Fibroblast of gingiva (primary cell): ENCODE measurements at regions not wholly inside any gene's neighbourhood (a gene's known extent, or its start where the extent isn't known, plus 50 kb on each side); places are given as distances from the start of the nearest gene placed in this dataset.

Experiments
- DNase-seq: peaks from one replicate; pipeline ENCODE4 v3.0.0-alpha.2; 2011; ENCODE audit warnings: low read depth

DNA sequence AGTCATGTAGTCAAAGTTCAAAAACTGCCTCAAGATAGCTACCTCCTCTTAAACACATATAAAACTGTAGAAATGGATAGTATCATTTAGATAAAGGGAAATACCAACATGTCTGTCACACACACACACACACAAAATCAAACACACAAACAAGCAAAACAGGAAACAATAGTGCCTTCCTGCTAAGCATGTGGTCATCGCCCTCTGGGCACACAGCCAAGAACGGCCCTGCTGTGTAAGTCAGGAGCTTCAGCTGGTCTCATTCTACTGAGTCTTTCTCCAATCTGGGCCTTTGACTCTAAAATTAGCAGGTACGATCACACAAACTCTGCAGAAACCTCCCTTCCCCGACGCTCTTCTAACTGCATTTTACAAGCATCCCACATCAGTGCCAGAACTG, 272.2 kb upstream of the CHRNA7 start:
- peak; percentile 7 for DNase-seq

DNA sequence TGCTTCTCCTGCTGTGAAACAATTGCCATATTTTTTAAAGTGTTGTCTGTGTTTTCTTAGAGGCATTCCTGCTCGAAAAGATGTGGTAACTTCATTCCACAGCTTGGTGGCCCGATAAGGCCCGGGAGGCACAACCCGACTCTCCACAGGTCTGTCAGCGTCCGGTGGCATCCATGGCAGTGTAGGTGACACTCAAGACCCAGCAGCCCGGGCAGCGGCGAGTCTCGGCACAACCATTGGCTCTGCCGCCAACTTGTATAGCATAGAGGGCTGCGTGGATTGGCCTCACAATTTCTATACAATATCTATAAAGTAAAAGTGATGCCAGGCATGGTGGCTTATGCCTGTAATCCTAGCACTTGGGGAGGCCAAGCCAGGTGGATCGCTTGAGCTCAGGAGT, 262.3 kb upstream of the CHRNA7 start:
- DNase-seq = no peak

DNA sequence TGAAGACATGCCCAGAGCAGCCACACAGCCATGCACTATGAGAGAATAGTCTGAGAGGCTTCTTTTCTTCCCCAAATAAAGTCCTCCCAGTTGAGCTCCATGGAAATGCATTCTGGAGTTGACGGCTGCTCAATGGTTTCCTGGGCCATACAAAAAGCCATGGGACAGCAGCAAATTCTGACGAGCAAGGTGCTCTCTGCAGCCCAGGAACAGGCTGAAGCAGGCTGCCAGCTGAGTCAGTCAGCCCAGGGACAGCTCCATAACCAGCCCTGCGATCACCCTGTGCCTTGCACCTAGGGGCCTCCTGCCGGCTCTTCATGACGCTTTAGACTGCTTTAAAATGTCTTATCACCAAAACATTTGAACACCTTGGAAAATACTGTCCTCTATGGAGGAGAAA, 256.3 kb upstream of the CHRNA7 start:
- DNase-seq = no peak

DNA sequence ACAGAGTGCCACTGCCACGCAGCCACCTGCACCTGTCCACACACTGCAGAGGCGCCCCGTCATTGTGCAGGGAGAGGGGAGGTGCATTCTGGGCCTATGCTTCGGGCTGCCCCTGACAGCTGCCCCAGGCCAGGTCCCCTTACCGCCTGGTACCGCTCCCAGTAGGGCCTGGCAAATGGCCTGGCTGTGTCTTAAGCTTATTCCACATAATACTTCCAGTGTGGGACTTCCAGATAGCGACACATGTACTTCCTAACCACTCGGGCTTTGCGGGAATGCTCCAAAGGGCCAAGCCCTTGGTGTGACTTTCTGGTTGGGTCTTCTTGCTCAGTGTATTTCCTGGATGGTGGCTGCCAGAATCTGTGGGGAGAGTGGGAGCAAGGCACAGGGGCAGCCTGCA, 254.3 kb upstream of the CHRNA7 start:
- DNase-seq = no peak

DNA sequence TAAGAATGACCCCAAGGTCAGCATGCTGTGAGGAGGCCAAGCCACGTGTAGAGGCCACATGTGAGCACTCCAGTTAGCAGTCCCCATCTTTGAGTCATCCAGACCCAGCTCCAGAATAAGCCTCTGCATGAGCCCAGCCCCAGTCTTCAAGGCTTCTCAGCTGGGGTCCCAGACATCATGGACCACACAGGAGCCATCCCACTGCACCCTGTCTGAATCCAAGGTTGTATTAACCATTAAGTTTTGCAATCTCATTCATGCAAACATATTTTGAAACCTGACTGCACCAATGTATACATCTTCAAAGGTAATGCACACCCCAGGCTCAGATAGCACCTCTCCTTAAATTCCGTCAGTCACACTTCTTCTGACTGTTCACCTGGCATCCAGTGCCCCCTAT, 249.1 kb upstream of the CHRNA7 start:
- no peak for DNase-seq

DNA sequence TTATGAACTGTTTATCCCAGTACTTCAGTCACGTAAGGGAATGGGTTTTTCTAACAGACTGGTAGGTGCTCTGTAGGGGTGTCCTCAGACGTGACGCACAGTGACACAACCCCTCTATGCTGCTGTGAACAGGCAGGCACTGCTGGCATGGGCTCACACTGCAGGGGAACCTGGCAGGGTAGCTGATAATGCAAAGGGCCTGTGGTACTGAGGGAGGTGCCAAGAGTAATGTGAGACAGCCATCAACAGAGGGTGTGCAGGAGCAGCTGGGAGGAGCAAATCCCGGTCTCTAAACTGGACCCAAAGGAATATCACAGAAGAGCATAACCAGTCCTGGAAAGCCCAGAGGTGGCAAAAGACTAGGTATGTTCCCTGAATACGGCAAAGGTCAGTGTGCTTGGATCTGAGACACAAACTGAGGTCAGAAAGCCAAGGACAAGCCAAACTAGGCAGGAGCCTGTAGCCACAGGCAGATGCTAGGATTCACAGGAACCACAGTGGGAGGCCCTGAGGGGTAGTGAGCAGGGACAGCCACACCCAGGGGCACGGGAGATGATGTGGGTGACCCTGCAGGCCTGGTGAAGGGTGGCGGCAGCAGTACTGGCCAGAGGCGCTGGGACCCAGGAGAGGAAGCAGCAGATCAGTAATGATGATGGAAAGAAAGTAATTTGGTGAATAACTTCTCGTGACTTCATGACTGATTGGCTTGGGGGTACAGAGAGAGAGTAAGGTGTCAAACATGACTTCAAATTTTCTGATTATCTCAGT, 248.1 kb upstream of the CHRNA7 start:
- no peak for DNase-seq

DNA sequence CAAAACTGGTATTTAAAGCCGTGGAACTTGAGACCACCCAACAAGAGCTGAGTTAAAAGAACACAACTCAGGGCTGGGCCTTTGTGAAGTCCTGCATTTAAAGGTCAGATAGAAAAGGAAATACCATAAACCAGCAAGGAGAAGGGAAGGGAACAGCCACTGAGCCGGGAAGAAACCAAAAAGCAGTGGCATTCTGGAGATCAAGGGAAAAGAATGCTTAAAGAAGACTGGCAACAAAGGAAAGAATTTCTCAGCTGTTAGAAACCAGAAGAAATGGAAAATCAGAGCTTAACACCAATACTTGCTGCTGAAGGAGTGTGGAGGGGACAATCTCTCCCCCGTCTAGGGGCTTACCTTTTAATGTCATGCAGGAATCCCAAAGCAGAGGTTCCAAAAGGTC, 247.4 kb upstream of the CHRNA7 start:
- no peak for DNase-seq

DNA sequence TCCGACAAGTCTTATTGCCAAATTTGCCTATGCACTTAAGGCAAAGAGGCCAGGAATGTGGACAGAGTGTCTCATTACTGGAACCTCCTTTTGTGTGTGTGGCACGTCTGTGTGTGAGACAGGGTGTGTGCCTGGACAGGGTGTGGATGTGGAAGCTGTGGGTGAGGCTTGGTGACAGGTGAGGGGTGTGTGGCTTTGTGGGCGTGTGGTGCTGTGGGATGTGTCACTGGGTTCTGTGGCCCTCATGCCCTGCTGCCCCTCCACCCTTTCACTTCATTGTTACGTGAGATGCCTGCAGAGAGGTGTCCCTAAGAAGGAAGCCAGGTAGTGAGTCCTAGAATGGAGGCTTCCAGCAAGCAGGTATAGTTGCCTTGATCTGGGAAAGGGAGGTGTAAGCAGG, 244.0 kb upstream of the CHRNA7 start:
- no peak for DNase-seq

DNA sequence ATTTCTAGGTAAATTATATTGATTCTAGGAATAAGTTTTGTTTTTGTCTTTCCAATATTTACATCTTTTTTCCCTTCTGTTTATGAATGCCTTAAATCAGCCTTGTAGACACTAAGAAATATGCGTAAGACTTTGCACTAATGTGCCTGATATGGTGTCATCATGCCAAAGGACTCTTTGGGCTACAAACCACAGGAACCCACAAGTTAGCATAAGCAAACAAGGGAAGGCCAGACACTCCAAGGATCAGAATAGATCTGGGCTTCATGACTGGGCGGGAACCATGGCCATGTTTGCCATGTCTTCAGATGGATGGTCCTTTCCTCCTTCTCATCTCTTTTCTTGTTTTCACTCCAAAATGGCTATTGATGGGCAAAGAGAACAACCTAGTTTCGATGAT, 242.2 kb upstream of the CHRNA7 start:
- DNase-seq = no peak

DNA sequence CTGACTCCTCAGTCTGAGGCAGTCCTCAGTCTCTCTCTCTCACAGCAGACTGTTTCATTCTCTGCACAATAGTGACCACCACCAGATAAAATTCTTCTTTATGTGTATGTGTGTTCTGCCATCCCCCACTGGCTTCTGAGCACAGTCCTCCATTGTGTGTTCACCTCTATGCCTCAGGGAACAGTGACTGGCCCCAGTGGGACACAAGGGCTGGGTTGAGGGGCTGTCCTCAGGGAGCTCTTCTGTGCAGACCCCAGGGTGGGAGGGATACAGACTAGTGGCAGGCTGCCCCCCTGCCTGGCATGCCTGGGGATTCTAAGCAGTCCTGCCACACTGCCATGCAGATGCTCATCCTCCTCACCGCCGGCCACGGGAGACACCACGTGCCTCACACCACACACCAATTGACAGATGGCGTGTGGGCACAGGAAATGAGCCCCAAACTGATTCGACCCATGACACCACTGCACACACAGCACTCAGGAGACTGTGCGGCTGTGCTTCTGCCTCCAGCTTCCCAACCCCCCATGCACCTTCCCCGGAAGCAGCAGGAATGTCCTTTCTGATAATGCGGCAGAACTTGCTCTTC, 237.6 kb upstream of the CHRNA7 start:
- DNase-seq = no peak

DNA sequence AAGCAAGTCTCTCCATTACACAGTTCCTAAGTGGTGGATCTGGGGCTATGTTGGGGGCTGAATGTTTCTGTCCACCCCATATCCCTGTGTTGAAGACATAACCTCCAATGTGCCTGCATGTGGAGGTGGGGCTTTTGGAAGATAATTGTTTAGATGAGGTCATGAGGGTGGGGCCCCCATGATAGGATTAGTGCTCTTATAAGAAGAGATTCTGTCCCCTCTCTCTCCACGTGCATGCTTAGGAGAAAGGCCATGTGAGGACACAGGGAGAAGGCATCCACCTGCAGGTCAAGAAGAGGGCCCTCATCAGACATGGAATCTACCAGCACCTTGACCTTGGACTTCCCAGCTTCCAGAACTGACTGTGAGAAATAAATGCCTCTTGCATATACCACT, 231.0 kb upstream of the CHRNA7 start:
- no peak for DNase-seq

DNA sequence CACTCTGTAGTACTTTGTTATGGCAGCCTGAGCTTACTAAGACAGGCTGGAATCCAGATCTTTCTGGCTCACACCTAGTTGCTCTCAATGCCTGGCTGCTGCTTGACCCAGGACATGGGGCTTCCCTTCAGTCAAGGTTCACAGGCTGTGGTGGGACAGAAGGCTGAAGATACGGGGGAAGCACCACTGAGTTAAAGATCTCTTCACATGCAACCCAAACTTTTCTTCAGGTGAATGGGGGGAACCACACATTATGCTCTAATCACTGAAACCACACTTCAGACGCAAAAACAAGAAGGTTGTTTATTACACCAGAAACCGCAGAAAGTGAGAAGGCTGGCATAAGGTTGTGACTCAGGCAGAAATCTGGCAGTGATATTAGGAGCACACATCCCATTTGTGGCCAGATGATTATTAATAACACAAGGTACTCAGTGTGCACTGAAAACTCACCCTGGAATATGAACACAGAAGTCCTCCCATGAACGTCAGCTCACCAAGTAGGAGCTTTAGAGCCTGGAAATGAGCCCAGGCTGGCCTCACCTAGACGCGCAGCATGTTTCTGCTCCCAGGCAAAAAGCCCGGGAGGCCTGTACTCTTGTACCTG, 230.5 kb upstream of the CHRNA7 start:
- peak; percentile 16 for DNase-seq

DNA sequence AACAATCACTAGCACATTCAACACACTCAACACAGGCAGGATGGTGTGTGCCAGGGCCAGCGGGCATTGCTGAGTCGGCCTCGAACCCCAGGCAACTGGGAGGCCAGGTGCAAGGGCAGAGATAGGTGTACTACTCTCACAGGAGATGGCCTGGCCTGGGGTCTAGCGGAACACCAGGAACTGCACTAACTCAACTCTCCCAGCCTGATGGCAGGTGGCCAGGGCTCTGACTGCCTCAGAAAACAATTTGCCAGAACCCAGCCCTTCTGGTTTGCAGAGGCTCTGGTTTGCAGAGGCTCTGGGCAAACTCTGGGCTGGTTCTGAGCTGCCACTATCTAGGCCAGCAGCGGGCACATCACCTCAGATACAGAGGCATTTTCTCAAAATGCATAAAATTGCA, 229.2 kb upstream of the CHRNA7 start:
- no peak for DNase-seq

DNA sequence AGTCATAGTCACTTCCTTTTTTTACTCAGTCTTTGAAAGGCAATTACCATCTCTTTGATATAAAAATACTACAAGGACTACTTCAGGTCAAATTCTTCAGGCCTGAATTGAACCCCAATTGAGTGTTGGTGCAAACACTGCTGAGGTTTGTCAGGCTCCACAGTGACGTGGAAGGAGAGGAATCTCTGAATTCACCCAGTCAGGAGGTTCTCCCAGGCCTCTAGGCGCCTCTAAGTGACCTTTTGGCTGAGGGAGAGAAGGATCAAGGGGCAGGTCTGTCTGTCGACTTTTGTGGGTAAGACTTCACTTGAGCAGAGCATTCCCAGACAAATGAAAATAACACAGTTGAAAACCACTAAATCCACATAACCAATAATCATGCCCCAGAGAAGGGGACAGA, 227.6 kb upstream of the CHRNA7 start:
- DNase-seq = no peak

DNA sequence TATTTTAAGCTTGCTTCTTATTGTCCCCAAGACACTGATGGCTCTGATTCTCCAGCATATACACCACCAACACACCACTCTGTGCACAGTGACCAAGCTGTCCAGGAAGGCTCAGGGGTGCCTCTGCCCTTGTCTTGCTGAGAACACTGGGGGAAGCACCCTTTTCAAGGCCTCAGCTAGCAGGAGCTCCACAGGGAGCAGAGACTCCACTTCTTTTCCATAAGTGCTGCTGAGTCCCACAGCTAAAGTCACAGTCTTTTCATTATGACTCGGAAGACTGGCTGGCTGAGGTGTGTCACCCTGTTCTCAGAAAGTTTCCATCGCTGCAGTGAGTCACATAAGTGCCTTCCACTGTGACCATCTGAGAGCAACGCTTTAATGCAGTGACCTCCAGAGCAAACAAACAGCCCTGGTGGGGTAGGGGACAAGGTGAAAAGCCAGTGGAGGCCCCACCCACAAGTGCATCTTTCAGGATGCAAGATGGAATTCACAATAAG, 226.9 kb upstream of the CHRNA7 start:
- DNase-seq = no peak

DNA sequence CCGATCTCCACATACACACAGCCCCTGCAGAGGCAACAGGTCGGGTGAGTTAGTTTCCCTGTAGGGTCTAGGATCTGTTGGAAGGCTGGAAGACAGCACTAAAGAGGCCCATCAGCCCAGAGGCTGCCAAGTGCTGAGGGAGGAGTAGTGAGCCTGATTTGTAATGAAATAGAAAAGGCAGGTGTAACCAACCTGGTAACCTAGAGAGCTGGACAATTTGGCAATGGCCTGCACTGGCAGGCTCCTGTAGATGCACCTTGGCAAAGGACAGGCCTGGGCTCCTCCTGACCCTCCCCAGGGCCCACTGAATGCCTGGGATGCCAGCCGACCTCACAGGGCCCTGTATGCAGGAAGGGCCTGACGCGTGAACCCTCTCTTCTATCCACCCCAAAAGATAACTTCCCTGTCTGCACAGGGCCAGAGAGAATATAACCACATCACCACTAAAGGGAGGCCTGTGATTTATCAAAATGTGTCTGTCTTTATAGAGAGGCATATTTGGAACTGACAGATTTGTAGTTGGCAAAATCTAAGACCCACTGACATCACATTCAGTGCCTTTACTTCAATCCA, 225.1 kb upstream of the CHRNA7 start:
- no peak for DNase-seq

DNA sequence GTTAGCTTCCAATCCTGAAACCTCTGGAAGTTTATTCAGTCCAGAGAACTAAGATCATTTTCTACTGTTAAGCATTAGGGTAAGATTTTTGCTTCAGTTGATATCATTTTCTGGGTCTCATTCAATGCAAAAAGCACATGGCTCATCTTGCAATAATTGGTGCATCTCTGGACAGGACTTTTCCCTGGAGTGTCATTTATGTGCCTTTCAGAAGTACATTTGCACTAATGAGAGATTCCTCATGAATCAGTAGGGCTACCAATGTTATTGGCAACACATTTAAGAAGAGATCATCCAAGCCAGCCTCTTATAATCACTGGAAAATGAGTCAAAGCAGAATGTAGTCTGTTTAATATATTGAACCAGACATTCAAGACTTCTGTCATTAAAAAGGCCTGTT, 224.2 kb upstream of the CHRNA7 start:
- DNase-seq = no peak

DNA sequence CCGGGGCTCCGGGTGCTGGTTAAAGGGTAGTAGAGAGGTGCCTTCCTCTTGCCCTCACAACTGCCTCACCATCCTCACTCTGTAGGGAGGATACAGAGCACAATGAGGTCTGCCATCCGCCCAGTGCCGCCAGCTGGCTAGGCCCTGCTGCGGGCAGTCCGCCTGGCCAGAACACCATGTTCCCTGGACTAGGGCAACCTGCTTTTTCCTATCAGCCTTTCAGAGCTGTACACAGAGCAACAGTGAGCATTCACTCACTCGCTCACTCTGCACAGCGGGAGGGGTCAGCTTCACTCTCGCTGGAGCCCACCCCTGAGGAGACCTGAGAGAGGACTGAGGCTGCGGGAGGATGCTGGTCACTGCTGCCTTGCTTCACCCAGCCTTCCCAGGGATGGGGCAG, 218.7 kb upstream of the CHRNA7 start:
- DNase-seq = no peak

DNA sequence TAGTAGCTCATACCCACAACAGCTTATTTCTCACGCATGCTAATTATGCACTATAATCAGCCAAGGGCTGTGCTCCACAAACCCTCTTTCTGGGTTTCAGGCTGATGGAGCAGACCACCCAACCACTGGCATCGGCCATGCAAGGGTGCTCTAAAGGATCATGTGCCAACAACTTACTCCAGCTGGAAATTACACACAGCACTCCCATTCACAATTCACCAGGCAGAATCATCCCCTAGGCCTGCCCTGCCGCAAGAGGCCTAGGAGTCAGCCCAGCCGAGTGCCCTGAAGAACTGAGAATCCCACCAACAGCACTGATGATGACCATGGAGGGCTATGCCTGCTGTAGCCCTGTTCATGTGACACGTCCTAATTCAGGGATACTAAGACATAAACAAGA, 216.2 kb upstream of the CHRNA7 start:
- no peak for DNase-seq

DNA sequence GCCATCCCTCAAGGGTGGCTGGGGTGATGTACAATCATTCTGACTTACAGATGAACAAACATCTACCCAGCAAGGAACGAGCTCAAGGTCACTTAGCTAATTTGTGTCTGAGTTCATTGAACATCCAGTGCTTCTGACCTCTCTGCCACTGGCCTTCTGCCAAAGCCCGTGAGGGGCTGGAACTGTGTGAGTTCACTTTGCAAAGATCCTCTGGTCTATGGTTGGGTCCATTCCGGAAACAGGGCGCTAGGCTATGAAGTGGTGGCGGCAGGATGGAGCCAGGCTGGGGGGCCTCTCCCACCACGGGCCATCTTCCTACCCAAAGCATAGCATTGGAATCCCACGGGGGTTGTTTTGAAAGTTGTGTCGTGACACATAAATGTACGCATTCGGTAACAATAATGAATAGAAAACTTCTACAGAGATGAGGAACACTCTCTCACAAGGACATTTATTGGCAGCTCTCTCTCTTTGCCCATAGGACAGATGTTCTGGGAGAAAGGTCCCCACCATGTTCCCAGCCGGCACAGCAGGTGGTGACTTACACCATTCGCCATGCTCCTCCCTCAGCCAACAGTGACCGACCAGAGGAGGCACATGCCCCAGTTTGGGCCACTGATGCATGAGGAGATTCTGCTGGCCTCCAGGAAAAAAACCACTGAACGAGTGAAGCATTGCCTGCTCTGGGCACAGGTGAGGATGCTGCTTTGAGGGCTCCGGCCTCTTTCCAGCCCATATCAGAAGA, 214.7 kb upstream of the CHRNA7 start:
- no peak for DNase-seq

DNA sequence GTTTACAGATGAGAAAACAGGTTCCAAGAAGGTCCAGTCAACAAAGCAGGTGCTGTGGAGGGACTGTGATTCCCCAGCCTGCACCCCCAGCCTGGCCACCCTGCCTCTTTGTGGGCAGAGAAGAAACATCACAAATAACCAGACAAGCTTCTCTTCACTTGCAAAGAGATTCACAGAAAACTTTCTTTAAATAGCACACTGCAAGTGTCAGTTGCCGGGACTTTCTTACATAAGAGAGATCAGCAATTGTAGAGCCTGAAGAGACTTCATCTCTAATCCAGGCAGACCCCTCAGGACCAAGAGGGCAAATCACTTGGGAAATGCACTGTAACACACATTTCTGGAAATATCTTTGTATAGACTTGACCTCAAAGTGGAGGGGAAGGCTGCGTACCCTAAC, 207.9 kb upstream of the CHRNA7 start:
- DNase-seq = no peak

DNA sequence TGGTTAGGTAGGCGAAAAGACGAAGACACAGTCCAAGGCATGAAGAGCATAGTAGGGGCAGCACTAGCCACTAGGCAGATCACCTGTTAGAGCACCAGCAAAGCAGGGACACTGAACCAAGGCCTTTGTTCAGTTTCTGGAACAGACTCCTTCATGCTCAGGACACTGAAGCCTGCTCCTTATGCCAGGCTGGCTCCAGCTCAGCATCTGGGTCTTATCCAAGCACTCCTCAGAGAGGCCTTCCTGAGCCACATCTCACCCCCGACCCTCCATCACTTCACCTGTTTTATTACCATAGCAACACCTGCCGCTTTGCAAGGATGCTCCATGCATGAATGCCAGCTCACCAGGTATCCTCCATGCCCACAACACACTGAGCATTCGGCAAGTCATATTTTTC, 206.3 kb upstream of the CHRNA7 start:
- DNase-seq = no peak

DNA sequence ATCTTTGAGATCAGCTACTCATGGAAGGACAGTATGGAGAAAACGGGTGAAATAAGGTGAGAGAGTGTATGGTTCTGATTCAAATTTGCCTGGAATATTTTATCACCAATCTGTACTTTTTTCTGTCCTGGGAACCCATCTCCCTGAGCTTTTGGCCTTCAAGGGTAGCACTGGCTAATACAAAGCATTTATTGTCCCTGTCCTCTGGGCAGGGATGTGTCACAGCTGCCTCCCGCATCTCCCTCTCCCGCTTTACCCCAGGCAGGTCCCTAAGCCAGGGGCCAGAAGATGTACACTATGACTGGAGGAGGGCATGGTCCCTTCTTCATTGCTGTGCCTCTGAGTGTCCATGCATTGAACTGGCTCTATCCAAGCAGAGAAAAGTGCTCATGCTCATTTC, 201.7 kb upstream of the CHRNA7 start:
- no peak for DNase-seq
